ENCODE measurements at regions not wholly inside any gene's neighbourhood (a gene's known extent, or its start where the extent isn't known, plus 50 kb on each side); places are given as distances from the start of the nearest gene placed in this dataset.

GRCh38 chr16:80014241-80014939 lies 413.9 kb upstream of the MAF start:
- H3K4me1 ChIP-seq (ENCODE audit: insufficient read depth, low read length) = no peaks in the 10 kb centered on the region
- H3K4me3 ChIP-seq (ENCODE audit: low read depth in 1 of 2, low read length in 2 of 2) = no peak overlapping the region
- H3K9me3 ChIP-seq (ENCODE audit: low read length) = no peaks in the 10 kb centered on the region
- H3K36me3 ChIP-seq (ENCODE audit: insufficient read depth, low read length) = no peaks in the 10 kb centered on the region
- H3K27ac ChIP-seq (ENCODE audit: low read depth, low read length) = no peak overlapping the region
- no peaks in the 10 kb centered on the region for H3K27me3 ChIP-seq (ENCODE audit: control insufficient read depth in 1 of 2, insufficient read depth in 2 of 2, low read length in 2 of 2)
- no peak overlapping the region for H3K9ac ChIP-seq (ENCODE audit: low read length)

- H3K9me3 ChIP-seq (ENCODE audit: low read length) = no peaks in the 10 kb centered on the region
- H3K27me3 ChIP-seq (ENCODE audit: control insufficient read depth in 1 of 2, insufficient read depth in 2 of 2, low read length in 2 of 2) = no peaks in the 10 kb centered on the region
- no peak overlapping the region for H3K4me3 ChIP-seq (ENCODE audit: low read depth in 1 of 2, low read length in 2 of 2)
- no peak overlapping the region for H3K27ac ChIP-seq (ENCODE audit: low read depth, low read length)
- no peak overlapping the region for H3K9ac ChIP-seq (ENCODE audit: low read length)
- H3K4me1 ChIP-seq (ENCODE audit: insufficient read depth, low read length) = peaks cover 2% of the 10 kb centered on the region
- no peaks in the 10 kb centered on the region for H3K36me3 ChIP-seq (ENCODE audit: insufficient read depth, low read length)
Measured at GRCh38 chr16:80012586-80012985, 412.0 kb upstream of the MAF start.

- H3K9ac ChIP-seq (ENCODE audit: low read length) = no peak overlapping the region
- H3K27me3 ChIP-seq (ENCODE audit: control insufficient read depth in 1 of 2, insufficient read depth in 2 of 2, low read length in 2 of 2) = no peaks in the 10 kb centered on the region
- no peak overlapping the region for H3K4me3 ChIP-seq (ENCODE audit: low read depth in 1 of 2, low read length in 2 of 2)
- no peaks in the 10 kb centered on the region for H3K9me3 ChIP-seq (ENCODE audit: low read length)
- H3K4me1 ChIP-seq (ENCODE audit: insufficient read depth, low read length) = peaks cover 17% of the 10 kb centered on the region
- H3K27ac ChIP-seq (ENCODE audit: low read depth, low read length) = no peak overlapping the region
- no peaks in the 10 kb centered on the region for H3K36me3 ChIP-seq (ENCODE audit: insufficient read depth, low read length)
Measured at GRCh38 chr16:80009971-80010659, 409.6 kb upstream of the MAF start.

- Histone ChIP-seq H3K27ac (ENCODE audit: low read depth, low read length) (no peak overlapping the region), H3K36me3 (ENCODE audit: insufficient read depth, low read length) (no peaks in the 10 kb centered on the region), H3K4me3 (ENCODE audit: low read depth in 1 of 2, low read length in 2 of 2) (no peak overlapping the region), H3K9ac (ENCODE audit: low read length) (no peak overlapping the region), H3K4me1 (ENCODE audit: insufficient read depth, low read length) (peaks cover 17% of the 10 kb centered on the region), H3K9me3 (ENCODE audit: low read length) (no peaks in the 10 kb centered on the region), H3K27me3 (ENCODE audit: control insufficient read depth in 1 of 2, insufficient read depth in 2 of 2, low read length in 2 of 2) (no peaks in the 10 kb centered on the region)
Measured at GRCh38 chr16:80008857-80009256, 408.3 kb upstream of the MAF start.

GRCh38 chr16:80007231-80007630 lies 406.7 kb upstream of the MAF start:
- Histone ChIP-seq H3K9ac (ENCODE audit: low read length) (no peak overlapping the region), H3K4me1 (ENCODE audit: insufficient read depth, low read length) (peaks cover 17% of the 10 kb centered on the region), H3K27me3 (ENCODE audit: control insufficient read depth in 1 of 2, insufficient read depth in 2 of 2, low read length in 2 of 2) (no peaks in the 10 kb centered on the region), H3K4me3 (ENCODE audit: low read depth in 1 of 2, low read length in 2 of 2) (no peak overlapping the region), H3K27ac (ENCODE audit: low read depth, low read length) (no peak overlapping the region), H3K9me3 (ENCODE audit: low read length) (no peaks in the 10 kb centered on the region), H3K36me3 (ENCODE audit: insufficient read depth, low read length) (no peaks in the 10 kb centered on the region)

GRCh38 chr16:80006241-80007215 lies 406.0 kb upstream of the MAF start:
- Histone ChIP-seq H3K27ac (ENCODE audit: low read depth, low read length) (no peak overlapping the region), H3K4me1 (ENCODE audit: insufficient read depth, low read length) (peaks cover 17% of the 10 kb centered on the region), H3K4me3 (ENCODE audit: low read depth in 1 of 2, low read length in 2 of 2) (no peak overlapping the region), H3K9me3 (ENCODE audit: low read length) (no peaks in the 10 kb centered on the region), H3K9ac (ENCODE audit: low read length) (no peak overlapping the region), H3K36me3 (ENCODE audit: insufficient read depth, low read length) (no peaks in the 10 kb centered on the region), H3K27me3 (ENCODE audit: control insufficient read depth in 1 of 2, insufficient read depth in 2 of 2, low read length in 2 of 2) (no peaks in the 10 kb centered on the region)

- peaks cover 17% of the 10 kb centered on the region for H3K4me1 ChIP-seq (ENCODE audit: insufficient read depth, low read length)
- H3K27me3 ChIP-seq (ENCODE audit: control insufficient read depth in 1 of 2, insufficient read depth in 2 of 2, low read length in 2 of 2) = no peaks in the 10 kb centered on the region
- H3K4me3 ChIP-seq (ENCODE audit: low read depth in 1 of 2, low read length in 2 of 2) = no peak overlapping the region
- H3K9me3 ChIP-seq (ENCODE audit: low read length) = no peaks in the 10 kb centered on the region
- no peak overlapping the region for H3K9ac ChIP-seq (ENCODE audit: low read length)
- H3K27ac ChIP-seq (ENCODE audit: low read depth, low read length) = no peak overlapping the region
- H3K36me3 ChIP-seq (ENCODE audit: insufficient read depth, low read length) = no peaks in the 10 kb centered on the region
Measured at GRCh38 chr16:80004113-80004512, 403.6 kb upstream of the MAF start.

- Histone ChIP-seq H3K9me3 (ENCODE audit: low read length) (no peaks in the 10 kb centered on the region), H3K4me3 (ENCODE audit: low read depth in 1 of 2, low read length in 2 of 2) (no peak overlapping the region), H3K9ac (ENCODE audit: low read length) (no peak overlapping the region), H3K36me3 (ENCODE audit: insufficient read depth, low read length) (no peaks in the 10 kb centered on the region), H3K27me3 (ENCODE audit: control insufficient read depth in 1 of 2, insufficient read depth in 2 of 2, low read length in 2 of 2) (no peaks in the 10 kb centered on the region), H3K27ac (ENCODE audit: low read depth, low read length) (no peak overlapping the region), H3K4me1 (ENCODE audit: insufficient read depth, low read length) (peaks cover 12% of the 10 kb centered on the region)
Measured at GRCh38 chr16:80002261-80002660, 401.7 kb upstream of the MAF start.

- no peaks in the 10 kb centered on the region for H3K36me3 ChIP-seq (ENCODE audit: insufficient read depth, low read length)
Measured at GRCh38 chr16:79998143-79998542, 397.6 kb upstream of the MAF start.

GRCh38 chr16:79997257-79997656 lies 396.7 kb upstream of the MAF start:
- H3K9me3 ChIP-seq (ENCODE audit: low read length) = no peaks in the 10 kb centered on the region
- no peak overlapping the region for H3K27ac ChIP-seq (ENCODE audit: low read depth, low read length)
- no peak overlapping the region for H3K9ac ChIP-seq (ENCODE audit: low read length)
- no peak overlapping the region for H3K4me3 ChIP-seq (ENCODE audit: low read depth in 1 of 2, low read length in 2 of 2)
- H3K36me3 ChIP-seq (ENCODE audit: insufficient read depth, low read length) = no peaks in the 10 kb centered on the region
- no peaks in the 10 kb centered on the region for H3K4me1 ChIP-seq (ENCODE audit: insufficient read depth, low read length)
- H3K27me3 ChIP-seq (ENCODE audit: control insufficient read depth in 1 of 2, insufficient read depth in 2 of 2, low read length in 2 of 2) = no peaks in the 10 kb centered on the region

More at GRCh38 chr16:79998143-79998542, 397.6 kb upstream of the MAF start:
- Histone ChIP-seq H3K9ac (ENCODE audit: low read length) (no peak overlapping the region), H3K4me3 (ENCODE audit: low read depth in 1 of 2, low read length in 2 of 2) (no peak overlapping the region), H3K4me1 (ENCODE audit: insufficient read depth, low read length) (no peaks in the 10 kb centered on the region), H3K27ac (ENCODE audit: low read depth, low read length) (no peak overlapping the region), H3K27me3 (ENCODE audit: control insufficient read depth in 1 of 2, insufficient read depth in 2 of 2, low read length in 2 of 2) (no peaks in the 10 kb centered on the region), H3K9me3 (ENCODE audit: low read length) (no peaks in the 10 kb centered on the region)

- Histone ChIP-seq H3K27ac (ENCODE audit: low read depth, low read length) (no peak overlapping the region), H3K9ac (ENCODE audit: low read length) (no peak overlapping the region), H3K27me3 (ENCODE audit: control insufficient read depth in 1 of 2, insufficient read depth in 2 of 2, low read length in 2 of 2) (no peaks in the 10 kb centered on the region), H3K4me1 (ENCODE audit: insufficient read depth, low read length) (no peaks in the 10 kb centered on the region), H3K36me3 (ENCODE audit: insufficient read depth, low read length) (no peaks in the 10 kb centered on the region), H3K9me3 (ENCODE audit: low read length) (no peaks in the 10 kb centered on the region), H3K4me3 (ENCODE audit: low read depth in 1 of 2, low read length in 2 of 2) (no peak overlapping the region)
Measured at GRCh38 chr16:79996321-79996720, 395.8 kb upstream of the MAF start.
